ENCODE measurements at regions not wholly inside any gene's neighbourhood (a gene's known extent, or its start where the extent isn't known, plus 50 kb on each side); places are given as distances from the start of the nearest gene placed in this dataset.

DNA sequence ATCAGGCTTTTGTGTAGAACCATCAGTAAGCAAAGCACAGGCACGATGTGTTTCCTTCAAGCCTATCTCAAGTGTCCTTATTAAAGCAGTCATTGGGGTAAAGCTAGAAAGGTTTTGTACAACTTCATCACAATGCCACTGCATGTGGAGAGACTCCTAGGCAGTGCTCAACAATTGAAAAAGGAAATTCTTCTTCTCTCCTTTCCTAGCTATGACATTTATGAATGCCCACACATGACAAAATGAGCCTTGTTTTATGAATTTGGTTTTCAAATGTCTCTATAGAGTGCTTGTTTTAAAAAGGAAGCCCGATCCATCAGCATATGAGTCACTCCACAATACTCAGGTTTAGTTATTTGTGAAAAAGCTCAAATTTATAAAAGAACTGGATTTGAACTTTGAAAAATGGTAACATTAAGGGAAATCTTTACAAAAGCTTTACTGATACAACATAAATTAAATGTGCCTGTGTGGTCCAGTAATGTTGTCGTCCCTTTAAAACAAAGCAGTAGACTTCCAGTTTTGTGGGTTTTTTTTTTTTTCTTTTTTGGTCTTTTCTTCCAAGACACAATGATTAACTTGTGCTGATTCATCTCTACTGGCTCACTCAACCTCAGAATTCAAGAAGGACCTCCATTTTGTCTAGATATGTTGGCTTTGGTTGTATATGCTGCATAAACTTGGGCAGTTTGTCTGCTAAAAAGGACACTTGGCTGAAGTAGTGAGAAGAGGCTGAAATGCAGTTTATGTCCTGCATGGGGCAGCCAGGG is 273.8 kb downstream of the GASK1B start:
- no peak overlapping the region for H3K4me3 ChIP-seq (ENCODE audit: low read length)
- TF ChIP-seq, protein P1, sequence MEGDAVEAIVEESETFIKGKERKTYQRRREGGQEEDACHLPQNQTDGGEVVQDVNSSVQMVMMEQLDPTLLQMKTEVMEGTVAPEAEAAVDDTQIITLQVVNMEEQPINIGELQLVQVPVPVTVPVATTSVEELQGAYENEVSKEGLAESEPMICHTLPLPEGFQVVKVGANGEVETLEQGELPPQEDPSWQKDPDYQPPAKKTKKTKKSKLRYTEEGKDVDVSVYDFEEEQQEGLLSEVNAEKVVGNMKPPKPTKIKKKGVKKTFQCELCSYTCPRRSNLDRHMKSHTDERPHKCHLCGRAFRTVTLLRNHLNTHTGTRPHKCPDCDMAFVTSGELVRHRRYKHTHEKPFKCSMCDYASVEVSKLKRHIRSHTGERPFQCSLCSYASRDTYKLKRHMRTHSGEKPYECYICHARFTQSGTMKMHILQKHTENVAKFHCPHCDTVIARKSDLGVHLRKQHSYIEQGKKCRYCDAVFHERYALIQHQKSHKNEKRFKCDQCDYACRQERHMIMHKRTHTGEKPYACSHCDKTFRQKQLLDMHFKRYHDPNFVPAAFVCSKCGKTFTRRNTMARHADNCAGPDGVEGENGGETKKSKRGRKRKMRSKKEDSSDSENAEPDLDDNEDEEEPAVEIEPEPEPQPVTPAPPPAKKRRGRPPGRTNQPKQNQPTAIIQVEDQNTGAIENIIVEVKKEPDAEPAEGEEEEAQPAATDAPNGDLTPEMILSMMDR (IDR thresholded peaks at IDR 0.05; ENCODE audit: insufficient read depth, low read depth, low read length, missing control alignments) = no peak
- no peak for DNase-seq (ENCODE audit: low read depth)

DNA sequence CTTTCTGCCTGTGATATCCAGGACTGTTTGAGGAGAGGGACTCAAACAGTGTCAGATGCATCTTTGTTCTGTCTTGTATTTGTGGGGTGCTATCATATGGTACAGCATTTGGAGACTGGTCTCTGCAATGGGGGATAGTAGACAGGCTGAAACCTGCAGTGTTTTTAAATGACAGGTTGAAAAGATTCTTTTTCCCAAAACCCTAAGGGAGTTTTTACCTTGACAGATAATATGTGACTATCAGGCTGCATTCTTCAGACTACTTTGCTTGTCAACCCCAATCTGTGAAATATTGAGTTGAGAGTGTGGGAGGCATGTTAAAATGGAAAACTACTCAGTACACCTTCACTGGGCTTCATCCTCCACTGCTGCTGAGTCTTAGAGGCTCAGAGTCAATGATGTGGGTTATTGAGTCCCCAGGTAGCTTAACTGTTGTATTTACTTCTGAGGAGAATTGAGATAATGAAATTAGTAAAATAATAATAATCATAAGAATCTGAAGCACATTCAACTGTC is 274.9 kb downstream of the GASK1B start:
- TF ChIP-seq, protein P1 (IDR thresholded peaks at IDR 0.05; ENCODE audit: insufficient read depth, low read depth, low read length, missing control alignments) = no peak
- DNase-seq (ENCODE audit: low read depth) = no peak
- no peak overlapping the region for H3K4me3 ChIP-seq (ENCODE audit: low read length)

DNA sequence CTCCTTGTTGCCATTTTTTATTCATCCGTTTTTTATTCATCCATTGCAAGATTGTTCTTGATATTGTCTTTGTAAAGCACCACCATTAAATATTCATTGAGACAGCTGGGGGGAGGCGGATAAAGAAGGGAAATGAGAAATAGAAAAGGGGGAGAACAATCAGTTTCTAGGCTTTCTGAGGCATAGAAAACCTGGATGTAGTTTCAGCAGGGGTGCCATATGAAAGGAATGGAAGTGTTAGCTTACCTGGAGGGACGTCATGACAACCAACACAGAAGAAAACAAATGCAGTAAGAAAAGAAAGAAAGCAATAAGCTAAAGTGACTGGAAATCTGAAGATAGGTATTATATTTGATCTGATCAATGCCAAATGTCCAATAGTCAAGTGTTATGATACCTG is 276.1 kb downstream of the GASK1B start:
- TF ChIP-seq, protein P1 (IDR thresholded peaks at IDR 0.05; ENCODE audit: insufficient read depth, low read depth, low read length, missing control alignments) = no peak
- H3K4me3 ChIP-seq (ENCODE audit: low read length) = no peak overlapping the region
- no peak for DNase-seq (ENCODE audit: low read depth)

DNA sequence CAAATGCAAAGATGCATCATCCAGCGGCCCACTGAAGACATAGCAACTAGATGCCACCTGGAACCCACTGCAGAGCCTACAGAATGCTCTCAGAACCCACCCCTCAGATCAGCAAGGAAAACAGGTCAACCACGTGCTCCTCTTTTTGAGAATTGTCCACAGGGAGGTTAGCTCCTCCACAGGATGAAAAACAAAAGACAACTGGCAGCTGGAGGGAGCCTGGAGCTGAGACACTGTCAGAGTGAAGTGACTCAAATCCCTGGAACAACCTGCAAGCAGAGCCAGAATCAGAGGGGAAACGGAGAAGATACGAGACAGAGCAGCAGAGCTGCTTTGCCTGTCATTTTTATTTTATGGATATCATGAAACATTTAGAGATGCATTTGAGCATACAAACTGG is 277.6 kb downstream of the GASK1B start:
- H3K4me3 ChIP-seq (ENCODE audit: low read length) = no peak overlapping the region
- TF ChIP-seq, protein P1 (IDR thresholded peaks at IDR 0.05; ENCODE audit: insufficient read depth, low read depth, low read length, missing control alignments) = no peak
- DNase-seq (ENCODE audit: low read depth) = no peak

DNA sequence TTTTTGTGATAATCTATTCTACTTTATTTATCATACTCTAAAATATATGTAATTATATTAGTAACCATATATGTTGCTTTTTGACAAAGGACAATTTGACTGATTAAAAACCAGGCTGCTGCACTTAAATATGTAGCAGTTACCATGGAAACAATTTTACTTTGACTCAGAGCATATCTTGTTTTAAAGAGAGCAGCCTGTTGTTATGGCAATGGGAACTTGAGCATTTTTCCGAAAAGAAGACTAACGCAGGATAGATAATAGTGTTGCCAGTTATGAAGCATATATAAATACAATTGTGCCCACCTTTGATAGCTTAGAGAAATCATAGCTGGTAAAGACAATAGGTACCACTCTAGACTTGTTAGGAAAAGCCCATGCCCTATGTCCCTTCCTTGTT is 283.0 kb downstream of the GASK1B start:
- DNase-seq (ENCODE audit: low read depth) = no peak
- H3K4me3 ChIP-seq (ENCODE audit: low read length) = no peak overlapping the region
- TF ChIP-seq, protein P1 (IDR thresholded peaks at IDR 0.05; ENCODE audit: insufficient read depth, low read depth, low read length, missing control alignments) = no peak

DNA sequence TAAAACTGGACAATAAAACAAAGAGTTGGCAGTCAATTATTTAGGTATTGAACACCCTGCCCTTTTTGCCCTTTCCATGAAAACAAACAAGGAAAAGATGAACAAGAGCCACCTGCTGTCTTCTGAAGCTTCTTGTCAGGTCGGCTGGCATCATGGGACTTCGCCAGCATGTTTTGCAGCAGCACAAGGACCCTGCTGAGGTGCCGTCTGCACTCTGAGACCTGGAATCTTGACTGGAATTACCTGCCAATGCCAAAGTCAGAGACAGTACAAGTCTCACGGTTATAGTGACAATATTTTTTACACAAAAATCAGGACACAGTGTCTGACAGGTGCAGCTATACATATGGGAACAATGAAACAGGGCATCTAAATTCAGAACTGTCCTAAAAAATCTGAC is 284.5 kb downstream of the GASK1B start:
- TF ChIP-seq, protein P1 (IDR thresholded peaks at IDR 0.05; ENCODE audit: insufficient read depth, low read depth, low read length, missing control alignments) = no peak
- H3K4me3 ChIP-seq (ENCODE audit: low read length) = no peak overlapping the region
- no peak for DNase-seq (ENCODE audit: low read depth)

DNA sequence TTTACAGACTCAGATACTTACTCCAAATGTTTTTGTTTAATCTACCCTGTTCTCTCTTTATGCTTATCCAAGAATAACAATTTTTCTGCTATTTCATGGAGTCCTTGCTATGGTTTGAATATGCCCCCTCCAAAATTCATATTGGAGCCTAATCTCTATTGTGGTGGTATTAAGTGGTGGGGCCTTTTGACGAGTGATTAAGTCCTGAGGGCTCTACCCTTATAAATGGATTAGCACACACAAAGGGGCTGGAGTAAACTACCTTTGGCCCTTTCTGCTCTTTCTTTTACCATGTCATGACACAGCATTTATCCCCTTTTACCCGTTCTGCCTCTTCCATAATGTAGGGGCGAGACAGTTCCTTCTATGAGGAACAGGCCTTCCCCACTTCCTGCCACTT is 285.5 kb downstream of the GASK1B start:
- no peak overlapping the region for H3K4me3 ChIP-seq (ENCODE audit: low read length)
- no peak for DNase-seq (ENCODE audit: low read depth)
- TF ChIP-seq, protein P1 (IDR thresholded peaks at IDR 0.05; ENCODE audit: insufficient read depth, low read depth, low read length, missing control alignments) = no peak
